ENCODE measurements at regions not wholly inside any gene's neighbourhood (a gene's known extent, or its start where the extent isn't known, plus 50 kb on each side); places are given as distances from the start of the nearest gene placed in this dataset.

GRCh38 chr6:68427630-68428029 is 207.5 kb upstream of the ADGRB3 start:
- DNase-seq (ENCODE audit: low read depth) = no peak
- H3K4me3 ChIP-seq (ENCODE audit: low read depth, low read length) = no peak overlapping the region
- TF ChIP-seq, protein P1, sequence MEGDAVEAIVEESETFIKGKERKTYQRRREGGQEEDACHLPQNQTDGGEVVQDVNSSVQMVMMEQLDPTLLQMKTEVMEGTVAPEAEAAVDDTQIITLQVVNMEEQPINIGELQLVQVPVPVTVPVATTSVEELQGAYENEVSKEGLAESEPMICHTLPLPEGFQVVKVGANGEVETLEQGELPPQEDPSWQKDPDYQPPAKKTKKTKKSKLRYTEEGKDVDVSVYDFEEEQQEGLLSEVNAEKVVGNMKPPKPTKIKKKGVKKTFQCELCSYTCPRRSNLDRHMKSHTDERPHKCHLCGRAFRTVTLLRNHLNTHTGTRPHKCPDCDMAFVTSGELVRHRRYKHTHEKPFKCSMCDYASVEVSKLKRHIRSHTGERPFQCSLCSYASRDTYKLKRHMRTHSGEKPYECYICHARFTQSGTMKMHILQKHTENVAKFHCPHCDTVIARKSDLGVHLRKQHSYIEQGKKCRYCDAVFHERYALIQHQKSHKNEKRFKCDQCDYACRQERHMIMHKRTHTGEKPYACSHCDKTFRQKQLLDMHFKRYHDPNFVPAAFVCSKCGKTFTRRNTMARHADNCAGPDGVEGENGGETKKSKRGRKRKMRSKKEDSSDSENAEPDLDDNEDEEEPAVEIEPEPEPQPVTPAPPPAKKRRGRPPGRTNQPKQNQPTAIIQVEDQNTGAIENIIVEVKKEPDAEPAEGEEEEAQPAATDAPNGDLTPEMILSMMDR (IDR thresholded peaks at IDR 0.05; ENCODE audit: insufficient read depth, low read depth, low read length) = no peak

DNA sequence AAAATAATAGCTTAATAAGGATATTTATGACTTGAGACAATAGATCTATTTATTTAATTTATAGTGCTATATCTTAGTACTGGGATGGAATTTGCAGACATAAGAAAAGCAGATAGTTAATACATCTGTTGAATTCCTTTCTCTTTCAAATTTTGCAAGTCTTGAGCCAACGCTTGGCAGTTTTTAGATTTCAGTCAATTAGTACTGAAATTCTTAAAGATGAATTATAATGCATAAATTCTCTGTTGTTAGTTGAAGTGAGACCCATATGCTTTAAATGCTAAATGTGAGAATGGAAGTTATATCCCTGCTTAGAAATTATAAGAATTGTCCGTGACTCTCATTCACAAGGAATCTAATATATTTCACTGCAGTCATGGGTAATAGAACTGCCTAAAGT is 225.1 kb upstream of the ADGRB3 start:
- TF ChIP-seq, protein P1 (IDR thresholded peaks at IDR 0.05; ENCODE audit: insufficient read depth, low read depth, low read length) = no peak

GRCh38 chr6:68400396-68400795 is 234.7 kb upstream of the ADGRB3 start:
- H3K4me3 ChIP-seq (ENCODE audit: low read depth, low read length) = no peak overlapping the region
- DNase-seq (ENCODE audit: low read depth) = no peak
- TF ChIP-seq, protein P1 (IDR thresholded peaks at IDR 0.05; ENCODE audit: insufficient read depth, low read depth, low read length) = no peak

More for the DNA sequence above, 225.1 kb upstream of the ADGRB3 start:
- DNase-seq (ENCODE audit: low read depth) = no peak
- no peak overlapping the region for H3K4me3 ChIP-seq (ENCODE audit: low read depth, low read length)

GRCh38 chr6:68391953-68392352 is 243.1 kb upstream of the ADGRB3 start:
- DNase-seq (ENCODE audit: low read depth) = no peak
- TF ChIP-seq, protein P1 (IDR thresholded peaks at IDR 0.05; ENCODE audit: insufficient read depth, low read depth, low read length) = no peak
- no peak overlapping the region for H3K4me3 ChIP-seq (ENCODE audit: low read depth, low read length)

DNA sequence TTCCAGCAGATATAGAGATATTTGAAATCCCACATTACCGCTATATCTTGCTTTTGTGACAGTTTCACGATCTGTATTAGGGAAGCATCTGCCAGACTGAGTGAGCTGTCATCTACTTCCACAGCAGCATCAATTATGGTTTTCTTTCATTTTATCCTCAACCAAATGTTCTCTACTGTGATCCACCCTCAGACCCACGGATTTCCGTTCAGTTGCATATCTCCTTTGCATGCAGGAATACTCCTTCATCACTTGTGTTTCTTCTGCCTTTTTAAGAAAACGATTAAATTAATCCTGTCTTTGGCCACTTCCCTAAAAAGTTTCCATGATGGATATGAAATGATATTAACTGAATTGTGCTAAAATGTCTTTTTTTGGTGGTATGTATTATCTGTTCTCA is 262.1 kb upstream of the ADGRB3 start:
- TF ChIP-seq, protein P1 (IDR thresholded peaks at IDR 0.05; ENCODE audit: insufficient read depth, low read depth, low read length) = no peak
- DNase-seq (ENCODE audit: low read depth) = no peak

DNA sequence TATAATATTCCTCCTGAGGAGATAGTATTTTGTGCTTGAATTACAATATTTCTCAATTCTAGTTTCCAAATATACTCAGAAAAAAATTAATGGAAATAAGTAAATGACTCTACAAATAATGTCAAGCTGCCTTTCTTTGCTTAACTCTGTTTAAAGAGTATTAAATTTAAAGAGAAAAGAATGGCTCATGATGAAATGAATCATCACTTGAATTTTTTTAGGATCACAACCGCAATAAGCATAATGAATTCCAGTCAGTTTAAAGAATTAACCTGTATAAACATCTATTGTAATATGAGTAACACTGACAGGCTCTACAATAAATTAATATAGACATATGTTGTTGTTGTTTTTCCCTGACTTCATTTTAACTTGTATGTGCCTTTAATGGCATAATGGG is 266.2 kb upstream of the ADGRB3 start:
- TF ChIP-seq, protein P1 (IDR thresholded peaks at IDR 0.05; ENCODE audit: insufficient read depth, low read depth, low read length) = no peak
- no peak for DNase-seq (ENCODE audit: low read depth)
- H3K4me3 ChIP-seq (ENCODE audit: low read depth, low read length) = no peak overlapping the region

More for the DNA sequence above, 262.1 kb upstream of the ADGRB3 start:
- no peak overlapping the region for H3K4me3 ChIP-seq (ENCODE audit: low read depth, low read length)

- TF ChIP-seq, protein P1 (IDR thresholded peaks at IDR 0.05; ENCODE audit: insufficient read depth, low read depth, low read length) = no peak
- no peak for DNase-seq (ENCODE audit: low read depth)
Observed at GRCh38 chr6:68364271-68364805, 270.7 kb upstream of the ADGRB3 start.

More at GRCh38 chr6:68364271-68364805, 270.7 kb upstream of the ADGRB3 start:
- H3K4me3 ChIP-seq (ENCODE audit: low read depth, low read length) = no peak overlapping the region
